ENCODE measurements at regions not wholly inside any gene's neighbourhood (a gene's known extent, or its start where the extent isn't known, plus 50 kb on each side); places are given as distances from the start of the nearest gene placed in this dataset.
"Not testable (repeated sequence)": the region's sequence is repeated elsewhere in the genome, so short reads cannot be mapped to it uniquely, and the experiment has no call there.

GRCh38 chr4:186368281-186368680 is 102.3 kb downstream of the F11 start:
- 51% methylated on average over 4 of the region's 4 CpGs for WGBS (ENCODE audit: insufficient coverage, low coverage, low lambda C conversion rate, missing lambda C conversion rate)
- Histone ChIP-seq H3K36me3 (no peaks in the 10 kb centered on the region), H3K27me3 (no peaks in the 10 kb centered on the region), H3K4me1 (no peaks in the 10 kb centered on the region), H3K9me3 (no peaks in the 10 kb centered on the region), H3K4me3 (no peak overlapping the region), H3K27ac (no peak overlapping the region)
- no peak for DNase-seq
- TF ChIP-seq POLR2A (IDR thresholded peaks at IDR 0.05) = no peak
- TF ChIP-seq, protein P1, sequence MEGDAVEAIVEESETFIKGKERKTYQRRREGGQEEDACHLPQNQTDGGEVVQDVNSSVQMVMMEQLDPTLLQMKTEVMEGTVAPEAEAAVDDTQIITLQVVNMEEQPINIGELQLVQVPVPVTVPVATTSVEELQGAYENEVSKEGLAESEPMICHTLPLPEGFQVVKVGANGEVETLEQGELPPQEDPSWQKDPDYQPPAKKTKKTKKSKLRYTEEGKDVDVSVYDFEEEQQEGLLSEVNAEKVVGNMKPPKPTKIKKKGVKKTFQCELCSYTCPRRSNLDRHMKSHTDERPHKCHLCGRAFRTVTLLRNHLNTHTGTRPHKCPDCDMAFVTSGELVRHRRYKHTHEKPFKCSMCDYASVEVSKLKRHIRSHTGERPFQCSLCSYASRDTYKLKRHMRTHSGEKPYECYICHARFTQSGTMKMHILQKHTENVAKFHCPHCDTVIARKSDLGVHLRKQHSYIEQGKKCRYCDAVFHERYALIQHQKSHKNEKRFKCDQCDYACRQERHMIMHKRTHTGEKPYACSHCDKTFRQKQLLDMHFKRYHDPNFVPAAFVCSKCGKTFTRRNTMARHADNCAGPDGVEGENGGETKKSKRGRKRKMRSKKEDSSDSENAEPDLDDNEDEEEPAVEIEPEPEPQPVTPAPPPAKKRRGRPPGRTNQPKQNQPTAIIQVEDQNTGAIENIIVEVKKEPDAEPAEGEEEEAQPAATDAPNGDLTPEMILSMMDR (IDR thresholded peaks at IDR 0.05) = no peak
- intact Hi-C loops (cut with DNase I) = no loop called here
- no peak for ATAC-seq

DNA sequence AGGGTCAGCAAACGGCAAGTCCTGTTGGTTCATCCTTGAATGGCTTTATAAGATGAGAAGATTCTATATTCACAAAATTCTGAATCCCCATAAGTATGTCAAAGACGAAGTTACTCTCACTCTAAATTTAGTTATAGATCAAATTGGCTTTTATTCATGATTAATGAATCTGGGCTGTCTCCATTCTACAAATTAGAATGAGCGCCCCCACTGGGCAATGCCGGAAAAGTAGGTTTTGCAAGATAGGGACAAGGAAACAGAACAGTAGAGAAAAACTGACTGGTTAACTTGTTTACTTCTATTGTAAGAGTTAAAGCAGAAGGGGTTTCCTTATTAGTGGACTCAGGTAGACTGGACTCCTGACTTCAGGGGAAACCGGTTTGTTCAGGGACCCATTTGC is 100.3 kb downstream of the F11 start:
- ATAC-seq = no peak
- TF ChIP-seq, protein P1 (IDR thresholded peaks at IDR 0.05) = no peak
- no peak for TF ChIP-seq POLR2A (IDR thresholded peaks at IDR 0.05)
- H3K27me3 ChIP-seq = no peaks in the 10 kb centered on the region
- no peak overlapping the region for H3K4me3 ChIP-seq
- no peaks in the 10 kb centered on the region for H3K9me3 ChIP-seq
- H3K36me3 ChIP-seq = no peaks in the 10 kb centered on the region
- no peak overlapping the region for H3K27ac ChIP-seq
- WGBS (ENCODE audit: insufficient coverage, low coverage, low lambda C conversion rate, missing lambda C conversion rate) = 81% methylated on average over 4 of the region's 5 CpGs
- intact Hi-C loops (cut with DNase I) = no loop called here
- no peaks in the 10 kb centered on the region for H3K4me1 ChIP-seq
- DNase-seq = no peak

DNA sequence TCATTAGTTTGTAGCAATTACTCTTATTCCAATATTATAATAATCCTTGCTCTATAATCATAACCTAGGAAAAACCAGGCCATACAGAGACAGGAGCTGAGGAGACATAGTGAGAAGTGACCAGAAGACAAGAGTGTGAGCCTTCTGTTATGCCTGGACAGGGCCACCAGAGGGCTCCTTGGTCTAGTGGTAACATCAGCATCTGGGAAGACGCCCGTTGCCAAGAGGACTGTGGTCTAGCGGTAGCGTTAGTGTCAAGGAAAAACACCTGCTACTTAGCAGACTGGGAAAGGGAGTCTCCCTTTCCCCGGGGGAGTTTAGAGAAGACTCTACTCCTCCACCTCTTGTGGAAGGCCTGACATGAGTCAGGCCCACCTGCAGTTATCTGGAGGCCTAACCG is 97.0 kb downstream of the F11 start:
- H3K27ac ChIP-seq; H3K4me1 ChIP-seq; H3K4me3 ChIP-seq; intact Hi-C loops (cut with DNase I); ATAC-seq; DNase-seq; H3K36me3 ChIP-seq; H3K27me3 ChIP-seq; H3K9me3 ChIP-seq: not testable (repeated sequence)
- 57% methylated on average over 3 of the region's 6 CpGs for WGBS (ENCODE audit: insufficient coverage, low coverage, low lambda C conversion rate, missing lambda C conversion rate)

GRCh38 chr4:186360551-186360950 is 94.6 kb downstream of the F11 start:
- intact Hi-C loops (cut with DNase I) = no loop called here
- no peaks in the 10 kb centered on the region for H3K27me3 ChIP-seq

DNA sequence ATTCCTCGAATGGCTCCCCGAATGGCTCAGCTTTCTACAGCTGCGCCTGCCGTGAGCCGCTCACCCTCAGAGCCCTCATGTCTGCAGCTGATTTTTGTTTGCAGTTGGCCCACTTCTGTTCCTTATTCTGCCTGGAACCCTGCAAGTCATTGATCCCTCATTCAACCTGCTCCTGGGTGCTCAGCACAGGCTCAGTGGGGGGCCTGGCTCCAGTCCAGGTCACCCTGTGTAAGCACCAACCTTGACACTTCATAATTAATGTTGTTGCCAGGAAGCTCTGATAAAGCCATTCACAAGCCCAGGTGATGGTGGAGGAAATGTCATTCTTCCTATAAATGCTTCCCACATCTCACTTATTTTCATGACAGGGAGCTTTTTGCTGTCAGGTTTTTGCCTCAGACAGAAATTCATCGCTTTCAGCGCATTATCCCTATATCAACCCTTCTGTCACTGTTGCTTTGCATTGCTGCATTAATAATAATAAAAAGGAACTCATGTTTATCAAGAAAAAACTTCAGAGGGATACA is 85.7 kb downstream of the F11 start:
- DNase-seq = no peak
- peak in 2 of 4 donors; percentile 24 to 42 for ATAC-seq
- Histone ChIP-seq H3K4me1 (no peaks in the 10 kb centered on the region), H3K36me3 (no peaks in the 10 kb centered on the region), H3K27ac (no peak overlapping the region), H3K9me3 (no peaks in the 10 kb centered on the region), H3K27me3 (no peaks in the 10 kb centered on the region), H3K4me3 (no peak overlapping the region)
- 88% methylated on average over 7 of the region's 7 CpGs for WGBS (ENCODE audit: insufficient coverage, low coverage, low lambda C conversion rate, missing lambda C conversion rate)
- intact Hi-C loops (cut with DNase I) = no loop called here
- TF ChIP-seq, protein P1 (IDR thresholded peaks at IDR 0.05) = no peak
- TF ChIP-seq POLR2A (IDR thresholded peaks at IDR 0.05) = no peak

More at GRCh38 chr4:186360551-186360950, 94.6 kb downstream of the F11 start:
- Histone ChIP-seq H3K36me3 (no peaks in the 10 kb centered on the region), H3K27ac (no peak overlapping the region), H3K4me3 (no peak overlapping the region), H3K9me3 (no peaks in the 10 kb centered on the region), H3K4me1 (no peaks in the 10 kb centered on the region)
- no peak for ATAC-seq
- no peak for DNase-seq
- TF ChIP-seq, protein P1 (IDR thresholded peaks at IDR 0.05) = no peak
- TF ChIP-seq POLR2A (IDR thresholded peaks at IDR 0.05) = no peak
- WGBS (ENCODE audit: insufficient coverage, low coverage, low lambda C conversion rate, missing lambda C conversion rate) = 53% methylated on average over 4 of the region's 4 CpGs
